Left ventricle myocardium inferior (tissue), 1 donor: ENCODE measurements at regions not wholly inside any gene's neighbourhood (a gene's known extent, or its start where the extent isn't known, plus 50 kb on each side); places are given as distances from the start of the nearest gene placed in this dataset.

Experiments
- DNase-seq: peaks from one replicate; pipeline ENCODE4 v3.0.0-alpha.2; 2020
- H3K27ac ChIP-seq: fragments of 200-600 bp; replicated peaks from 2 replicates; pipeline ENCODE4 v1.8.0; 2021
- H3K27me3 ChIP-seq: fragments of 200-600 bp; 2 replicates; pipeline ENCODE4 v1.8.0; 2021; ENCODE audit warnings: low read depth
- H3K36me3 ChIP-seq: fragments of 200-600 bp; 2 replicates; pipeline ENCODE4 v1.8.0; 2021
- H3K4me1 ChIP-seq: fragments of 200-600 bp; 2 replicates; pipeline ENCODE4 v1.8.0; 2021
- H3K4me3 ChIP-seq: fragments of 200-600 bp; 2 replicates; pipeline ENCODE4 v1.8.0; 2021; ENCODE audit warnings: mild to moderate bottlenecking, moderate library complexity
- H3K9me3 ChIP-seq: fragments of 200-600 bp; replicated peaks from 2 replicates; pipeline ENCODE4 v1.8.0; 2021
- intact Hi-C: fragments of 100-400 bp; cut with micrococcal nuclease; formaldehyde crosslinking; loops from one replicate; pipeline ENCODE4 v1.11.0; 2022
- TF ChIP-seq, protein P1 (sequence below): fragments of 200-600 bp; IDR thresholded peaks from 2 replicates; pipeline ENCODE4 v1.8.0; 2021; ENCODE audit warnings: antibody characterized with exemption, mild to moderate bottlenecking, borderline replicate concordance
- donor health status: DM: no; HTN: yes; CAD: no; lungs with severe emphysema.

DNA sequence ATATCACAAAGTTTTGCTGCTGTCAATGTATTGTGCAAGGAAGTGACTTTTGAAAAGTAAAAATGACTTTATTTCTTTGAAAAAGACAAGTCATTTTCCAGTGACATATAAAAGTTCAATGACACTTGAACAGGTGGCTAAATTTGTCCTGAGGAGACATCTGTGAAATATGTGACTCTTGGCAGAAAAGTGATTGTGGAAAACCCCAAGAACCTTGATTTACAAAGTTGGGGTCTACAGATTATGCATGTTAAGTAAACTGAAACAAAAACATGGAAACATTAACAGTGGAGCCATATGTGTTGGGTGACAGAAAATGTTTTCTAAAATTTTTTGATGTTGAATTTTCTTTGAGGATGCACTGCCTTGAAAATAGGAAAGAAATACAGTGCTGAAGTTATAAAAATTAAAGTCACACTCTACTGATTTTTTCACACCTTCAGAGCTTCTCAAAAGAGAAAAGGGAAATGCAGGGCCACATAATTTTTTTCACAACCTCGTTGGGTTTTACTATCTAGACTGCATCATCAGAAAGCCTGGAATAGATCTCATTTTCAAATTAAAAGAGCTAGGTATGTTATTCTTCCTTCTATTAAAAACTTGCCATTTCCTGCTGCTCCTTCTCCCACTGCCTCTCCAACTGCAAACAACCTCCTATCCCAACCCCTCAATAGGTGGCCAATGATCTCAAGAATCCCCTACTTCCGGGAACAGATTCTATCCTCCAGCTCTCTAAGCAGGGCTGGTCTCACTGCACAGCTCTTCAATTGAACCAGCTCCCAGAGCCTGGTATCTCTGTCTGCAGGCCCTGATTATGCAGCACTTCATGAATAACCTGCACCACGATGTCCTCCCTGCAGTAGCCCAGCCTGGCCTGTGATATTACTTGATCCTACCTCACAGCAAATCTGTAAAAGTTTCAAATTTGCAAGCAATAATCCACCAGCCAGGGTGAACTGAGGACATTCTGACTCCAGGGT, 570.8 kb upstream of the CPEB2 start:
- H3K27ac ChIP-seq, result no peak overlapping the region
- H3K4me1 ChIP-seq, result peaks cover 5% of the 10 kb centered on the region
- TF ChIP-seq, protein P1, sequence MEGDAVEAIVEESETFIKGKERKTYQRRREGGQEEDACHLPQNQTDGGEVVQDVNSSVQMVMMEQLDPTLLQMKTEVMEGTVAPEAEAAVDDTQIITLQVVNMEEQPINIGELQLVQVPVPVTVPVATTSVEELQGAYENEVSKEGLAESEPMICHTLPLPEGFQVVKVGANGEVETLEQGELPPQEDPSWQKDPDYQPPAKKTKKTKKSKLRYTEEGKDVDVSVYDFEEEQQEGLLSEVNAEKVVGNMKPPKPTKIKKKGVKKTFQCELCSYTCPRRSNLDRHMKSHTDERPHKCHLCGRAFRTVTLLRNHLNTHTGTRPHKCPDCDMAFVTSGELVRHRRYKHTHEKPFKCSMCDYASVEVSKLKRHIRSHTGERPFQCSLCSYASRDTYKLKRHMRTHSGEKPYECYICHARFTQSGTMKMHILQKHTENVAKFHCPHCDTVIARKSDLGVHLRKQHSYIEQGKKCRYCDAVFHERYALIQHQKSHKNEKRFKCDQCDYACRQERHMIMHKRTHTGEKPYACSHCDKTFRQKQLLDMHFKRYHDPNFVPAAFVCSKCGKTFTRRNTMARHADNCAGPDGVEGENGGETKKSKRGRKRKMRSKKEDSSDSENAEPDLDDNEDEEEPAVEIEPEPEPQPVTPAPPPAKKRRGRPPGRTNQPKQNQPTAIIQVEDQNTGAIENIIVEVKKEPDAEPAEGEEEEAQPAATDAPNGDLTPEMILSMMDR, result no peak
- H3K27me3 ChIP-seq, result no peaks in the 10 kb centered on the region
- peaks cover 5% of the 10 kb centered on the region for H3K9me3 ChIP-seq
- intact Hi-C loops, result no loop called here
- no peak for DNase-seq
- H3K4me3 ChIP-seq, result no peak overlapping the region
- H3K36me3 ChIP-seq, result no peaks in the 10 kb centered on the region

DNA sequence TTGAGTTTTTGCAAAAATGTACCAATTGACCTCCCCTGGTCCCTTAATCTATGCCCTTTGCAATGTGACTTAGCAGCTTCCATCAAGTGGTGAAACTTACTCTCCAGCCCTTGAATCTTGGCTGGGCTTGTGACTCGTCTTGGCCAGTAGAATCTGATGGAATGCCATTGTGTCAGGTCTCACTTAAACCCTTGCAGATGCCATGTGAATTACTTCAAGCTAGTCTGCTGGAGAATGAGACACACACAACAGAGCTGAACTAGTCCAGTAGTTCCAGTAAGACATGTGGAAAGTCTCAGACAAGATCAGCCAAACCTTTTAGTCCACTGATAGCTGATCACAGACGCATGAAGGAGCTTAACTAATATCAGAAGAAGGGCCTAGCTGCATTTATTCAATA, 567.8 kb upstream of the CPEB2 start:
- intact Hi-C loops, result no loop called here
- H3K36me3 ChIP-seq, result no peaks in the 10 kb centered on the region
- TF ChIP-seq, protein P1, result no peak
- no peaks in the 10 kb centered on the region for H3K27me3 ChIP-seq
- H3K4me1 ChIP-seq, result peaks cover 5% of the 10 kb centered on the region
- no peak overlapping the region for H3K27ac ChIP-seq
- no peak overlapping the region for H3K4me3 ChIP-seq
- H3K9me3 ChIP-seq, result no peaks in the 10 kb centered on the region
- no peak for DNase-seq

DNA sequence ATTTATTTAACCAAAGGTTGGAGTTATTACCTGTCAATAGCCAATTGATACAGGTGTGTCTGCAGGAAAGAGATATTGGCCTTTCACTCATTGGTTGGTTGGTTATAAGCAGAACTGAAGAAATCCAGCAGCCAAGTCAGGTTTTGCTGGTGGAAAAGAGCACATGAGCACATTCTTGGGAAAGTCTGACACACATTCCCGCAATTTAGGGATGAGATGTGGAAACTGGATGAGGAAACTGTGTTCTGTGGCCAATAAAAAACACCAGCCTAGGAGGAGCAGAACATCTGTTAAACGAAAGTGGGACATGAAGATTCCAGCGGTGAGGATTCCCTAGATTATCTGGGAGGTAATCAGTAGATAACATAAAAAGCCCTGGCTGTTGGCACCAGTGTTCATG, 567.4 kb upstream of the CPEB2 start:
- H3K27me3 ChIP-seq, result no peaks in the 10 kb centered on the region
- H3K36me3 ChIP-seq, result no peaks in the 10 kb centered on the region
- no peak overlapping the region for H3K4me3 ChIP-seq
- H3K4me1 ChIP-seq, result peaks cover 5% of the 10 kb centered on the region
- no peaks in the 10 kb centered on the region for H3K9me3 ChIP-seq
- no peak for DNase-seq
- intact Hi-C loops, result no loop called here
- no peak overlapping the region for H3K27ac ChIP-seq
- TF ChIP-seq, protein P1, result no peak

DNA sequence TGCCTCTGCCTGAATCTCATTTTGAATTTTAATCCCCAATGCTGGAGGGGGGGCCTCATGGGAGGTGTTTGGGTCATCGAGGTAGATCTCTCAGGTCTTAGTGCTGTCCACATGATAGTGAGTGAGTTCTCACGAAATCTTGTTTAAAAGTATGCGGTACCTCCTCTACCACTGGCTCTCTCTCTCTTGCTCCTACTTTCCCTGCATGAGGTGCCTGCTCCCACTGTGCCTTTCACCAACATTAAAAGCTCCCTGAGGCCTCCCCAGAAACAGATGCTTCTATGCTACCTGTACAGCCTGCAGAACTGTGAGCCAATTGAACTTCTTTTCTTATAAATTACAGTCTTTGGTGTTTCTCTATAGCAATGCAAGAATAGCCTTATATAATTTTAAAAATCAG, 560.7 kb upstream of the CPEB2 start:
- DNase-seq, result no peak
- intact Hi-C loops, result no loop called here
- TF ChIP-seq, protein P1, result no peak
- Histone ChIP-seq H3K4me3 (no peak overlapping the region), H3K4me1 (no peaks in the 10 kb centered on the region), H3K36me3 (no peaks in the 10 kb centered on the region), H3K27me3 (no peaks in the 10 kb centered on the region), H3K27ac (no peak overlapping the region), H3K9me3 (no peaks in the 10 kb centered on the region)

DNA sequence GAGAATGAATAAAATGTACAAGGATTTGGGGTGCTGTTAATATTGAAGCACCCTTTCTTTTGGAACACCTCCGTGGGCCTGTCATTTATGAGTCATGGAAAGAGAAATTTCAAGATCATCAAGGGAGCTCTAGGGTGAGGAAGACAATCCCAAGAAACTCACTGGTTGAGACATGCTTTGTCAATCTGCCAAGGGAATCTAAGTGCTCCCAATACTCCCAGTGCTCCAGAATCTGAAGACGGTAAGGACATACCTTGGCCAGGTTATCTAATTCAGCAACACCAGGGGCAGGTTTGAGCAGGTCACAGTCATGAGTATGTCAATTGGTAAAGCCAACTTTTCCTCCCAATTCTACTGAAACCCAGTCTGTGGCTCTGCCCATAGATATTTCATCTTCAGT, 556.4 kb upstream of the CPEB2 start:
- DNase-seq, result no peak
- TF ChIP-seq, protein P1, result no peak
- no peaks in the 10 kb centered on the region for H3K4me1 ChIP-seq
- no peak overlapping the region for H3K27ac ChIP-seq
- no peaks in the 10 kb centered on the region for H3K36me3 ChIP-seq
- intact Hi-C loops, result no loop called here
- no peak overlapping the region for H3K4me3 ChIP-seq
- H3K9me3 ChIP-seq, result no peaks in the 10 kb centered on the region
- no peaks in the 10 kb centered on the region for H3K27me3 ChIP-seq
